Keratinocyte (primary cell): ENCODE measurements at regions not wholly inside any gene's neighbourhood (a gene's known extent, or its start where the extent isn't known, plus 50 kb on each side); places are given as distances from the start of the nearest gene placed in this dataset.

Experiments
- EZH2 ChIP-seq: IDR thresholded peaks from one replicate; pipeline ENCODE4 v1.6.1; 2012; ENCODE audit warnings: inconsistent platforms, mild to moderate bottlenecking, low read length, moderate library complexity
- TF ChIP-seq, protein P1 (sequence below), 3 experiments: IDR thresholded peaks in 1 of 3; conservative IDR thresholded peaks in 1 of 3; optimal IDR thresholded peaks in 1 of 3; 2 replicates in 2 of 3; 3 replicates in 1 of 3; pipeline versions ENCODE3 to v1.5.1; 2011; ENCODE audit warnings: low read length in 3 of 3, mild to moderate bottlenecking in 3 of 3, moderate library complexity in 2 of 3, control low read depth in 1 of 3, inconsistent platforms in 1 of 3; ENCODE audit not compliant: insufficient read depth in 2 of 3; ENCODE audit errors: extremely low read depth in 1 of 3

DNA sequence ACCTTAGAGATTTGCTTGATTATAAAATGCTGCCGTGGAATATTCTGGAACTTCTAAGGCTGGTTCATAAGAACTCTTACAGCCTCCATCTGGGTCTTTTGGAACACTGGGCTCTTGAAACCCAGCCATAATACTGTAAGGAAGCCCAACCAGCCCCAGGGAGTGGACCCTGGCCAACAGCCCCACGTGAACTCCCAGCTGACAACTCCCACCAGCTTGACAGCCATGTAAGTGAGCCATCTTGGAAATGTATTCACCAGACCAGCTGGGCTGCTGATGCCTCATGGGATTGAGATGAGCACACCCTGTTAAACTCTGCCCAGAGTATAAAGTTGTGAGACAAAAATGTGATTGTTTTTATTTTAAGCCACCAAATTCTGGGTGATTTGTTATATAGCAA is 378.7 kb upstream of the RAG2 start:
- TF ChIP-seq, protein P1, sequence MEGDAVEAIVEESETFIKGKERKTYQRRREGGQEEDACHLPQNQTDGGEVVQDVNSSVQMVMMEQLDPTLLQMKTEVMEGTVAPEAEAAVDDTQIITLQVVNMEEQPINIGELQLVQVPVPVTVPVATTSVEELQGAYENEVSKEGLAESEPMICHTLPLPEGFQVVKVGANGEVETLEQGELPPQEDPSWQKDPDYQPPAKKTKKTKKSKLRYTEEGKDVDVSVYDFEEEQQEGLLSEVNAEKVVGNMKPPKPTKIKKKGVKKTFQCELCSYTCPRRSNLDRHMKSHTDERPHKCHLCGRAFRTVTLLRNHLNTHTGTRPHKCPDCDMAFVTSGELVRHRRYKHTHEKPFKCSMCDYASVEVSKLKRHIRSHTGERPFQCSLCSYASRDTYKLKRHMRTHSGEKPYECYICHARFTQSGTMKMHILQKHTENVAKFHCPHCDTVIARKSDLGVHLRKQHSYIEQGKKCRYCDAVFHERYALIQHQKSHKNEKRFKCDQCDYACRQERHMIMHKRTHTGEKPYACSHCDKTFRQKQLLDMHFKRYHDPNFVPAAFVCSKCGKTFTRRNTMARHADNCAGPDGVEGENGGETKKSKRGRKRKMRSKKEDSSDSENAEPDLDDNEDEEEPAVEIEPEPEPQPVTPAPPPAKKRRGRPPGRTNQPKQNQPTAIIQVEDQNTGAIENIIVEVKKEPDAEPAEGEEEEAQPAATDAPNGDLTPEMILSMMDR (optimal IDR thresholded peaks at IDR 0.05 in 1 of 3, IDR thresholded peaks at IDR 0.05 in 1 of 3, conservative IDR thresholded peaks at IDR 0.05 in 1 of 3; ENCODE audit: extremely low read depth in 1 of 3, insufficient read depth in 2 of 3, low read length in 3 of 3) = no peak
- TF ChIP-seq EZH2 = no peak
